Activated CD4-positive, alpha-beta T cell treated with anti-CD3 and anti-CD28 coated beads for 36 hours (primary cell): ENCODE measurements at regions not wholly inside any gene's neighbourhood (a gene's known extent, or its start where the extent isn't known, plus 50 kb on each side); places are given as distances from the start of the nearest gene placed in this dataset.
A peak's percentile ranks its signal among the peaks of the same experiment; 100 is the strongest.

Experiments used
- ATAC-seq: fragments of 200-7000 bp; cut with Tn5 transposase; one replicate; pipeline ENCODE4 v1.10.0; 2021; ENCODE audit warnings: mild to moderate bottlenecking, moderate library complexity
- CTCF ChIA-PET: fragments of 350-600 bp; sonication (Branson Sonifier 250); formaldehyde crosslinking; loops from one replicate; lab custom pipeline; 2021; ENCODE audit warnings: antibody characterized with exemption; lab: Charles Lee
- POLR2A ChIA-PET: fragments of 350-600 bp; sonication (Branson Sonifier 250); formaldehyde crosslinking; loops from one replicate; lab custom pipeline; 2021; ENCODE audit warnings: antibody characterized with exemption, inconsistent platforms; lab: Charles Lee
- DNase-seq: peaks from one replicate; pipeline ENCODE4 v3.0.0-alpha.2; 2020
- H3K27ac Mint-ChIP-seq: one replicate; pipeline ENCODE4 v1.8.0; 2021; ENCODE audit warnings: mixed read lengths
- H3K27me3 Mint-ChIP-seq: one replicate; pipeline ENCODE4 v1.8.0; 2021; ENCODE audit warnings: mixed read lengths
- H3K36me3 Mint-ChIP-seq: one replicate; pipeline ENCODE4 v1.8.0; 2021; ENCODE audit warnings: low read depth, mixed read lengths
- H3K4me1 Mint-ChIP-seq: one replicate; pipeline ENCODE4 v1.8.0; 2021; ENCODE audit warnings: mixed read lengths
- H3K4me3 Mint-ChIP-seq: one replicate; pipeline ENCODE4 v1.8.0; 2021; ENCODE audit warnings: mild to moderate bottlenecking, moderate library complexity, mixed read lengths
- H3K9me3 Mint-ChIP-seq: one replicate; pipeline ENCODE4 v1.8.0; 2021; ENCODE audit warnings: low read depth, mixed read lengths
- intact Hi-C, 2 experiments: fragments of 100-400 bp; cut with DNase I in 1 of 2; cut with micrococcal nuclease in 1 of 2; formaldehyde crosslinking; loops; one replicate each; pipeline versions ENCODE4 v1.14.2 to v1.15.1; 2022 to 2024; cut with DNase I, micrococcal nuclease

- POLR2A ChIA-PET = no interaction called here
Observed at GRCh38 chr10:4109469-4109868, 324.5 kb upstream of the KLF6 start.

GRCh38 chr10:4108693-4109092 lies 323.7 kb upstream of the KLF6 start:
- POLR2A ChIA-PET = no interaction called here
- H3K9me3 Mint-ChIP-seq = peaks cover 1% of the 10 kb centered on the region
- CTCF ChIA-PET = interaction anchor here (0.8 kb wide), 1 partner anchor 220 kb away, joined by 3 read pairs; no protein-coding TSS in a partner anchor
- H3K4me1 Mint-ChIP-seq = no peaks in the 10 kb centered on the region
- no peak for ATAC-seq
- no peaks in the 10 kb centered on the region for H3K36me3 Mint-ChIP-seq
- intact Hi-C loops = no loop called here
- H3K4me3 Mint-ChIP-seq = no peak overlapping the region
- H3K27me3 Mint-ChIP-seq = peaks cover 4% of the 10 kb centered on the region
- no peak for DNase-seq
- no peak overlapping the region for H3K27ac Mint-ChIP-seq

More at GRCh38 chr10:4109469-4109868, 324.5 kb upstream of the KLF6 start:
- Mint-ChIP-seq H3K4me3 (no peak overlapping the region), H3K27me3 (peaks cover 4% of the 10 kb centered on the region), H3K27ac (no peak overlapping the region), H3K36me3 (no peaks in the 10 kb centered on the region), H3K9me3 (peaks cover 1% of the 10 kb centered on the region), H3K4me1 (no peaks in the 10 kb centered on the region)
- DNase-seq (no peak), ATAC-seq (no peak)
- CTCF ChIA-PET = interaction anchor here (0.7 to 1.1 kb wide), 3 partner anchors 14 to 21 kb away, joined by 3 read pairs; no protein-coding TSS in a partner anchor
- intact Hi-C loops = no loop called here

GRCh38 chr10:4107285-4107851 lies 322.4 kb upstream of the KLF6 start:
- DNase-seq (no peak), ATAC-seq (no peak)
- ChIA-PET CTCF (no interaction called here), POLR2A (no interaction called here)
- Mint-ChIP-seq H3K9me3 (peaks cover 1% of the 10 kb centered on the region), H3K36me3 (no peaks in the 10 kb centered on the region), H3K4me1 (peaks cover 8% of the 10 kb centered on the region), H3K27me3 (peaks cover 2% of the 10 kb centered on the region), H3K4me3 (no peak overlapping the region), H3K27ac (no peak overlapping the region)
- intact Hi-C loops = no loop called here

GRCh38 chr10:4103603-4104002 lies 318.6 kb upstream of the KLF6 start:
- H3K36me3 Mint-ChIP-seq = no peaks in the 10 kb centered on the region
- no peak overlapping the region for H3K4me3 Mint-ChIP-seq
- no peak for ATAC-seq
- POLR2A ChIA-PET = no interaction called here
- intact Hi-C loops = no loop called here
- H3K27ac Mint-ChIP-seq = peak overlapping the region; percentile 16
- CTCF ChIA-PET = interaction anchor here (0.8 kb wide), 1 partner anchor 10 kb away, joined by 3 read pairs; no protein-coding TSS in a partner anchor
- H3K4me1 Mint-ChIP-seq = peaks cover 10% of the 10 kb centered on the region
- DNase-seq = no peak
- peaks cover 1% of the 10 kb centered on the region for H3K9me3 Mint-ChIP-seq
- H3K27me3 Mint-ChIP-seq = peaks cover 2% of the 10 kb centered on the region

- Mint-ChIP-seq H3K27me3 (peaks cover 1% of the 10 kb centered on the region), H3K36me3 (no peaks in the 10 kb centered on the region), H3K27ac (no peak overlapping the region), H3K4me1 (peaks cover 10% of the 10 kb centered on the region), H3K4me3 (no peak overlapping the region), H3K9me3 (peaks cover 1% of the 10 kb centered on the region)
- ATAC-seq (no peak), DNase-seq (no peak)
- ChIA-PET CTCF (interaction anchor here (0.6 kb wide), 1 partner anchor 9 kb away, joined by 4 read pairs; no protein-coding TSS in a partner anchor), POLR2A (no interaction called here)
- intact Hi-C loops = no loop called here
Observed at GRCh38 chr10:4102802-4103344, 317.9 kb upstream of the KLF6 start.

- H3K4me3 Mint-ChIP-seq = no peak overlapping the region
- CTCF ChIA-PET = interaction anchor here (0.6 kb wide), 1 partner anchor 9 kb away, joined by 4 read pairs; no protein-coding TSS in a partner anchor
- no peaks in the 10 kb centered on the region for H3K27me3 Mint-ChIP-seq
- ATAC-seq = no peak
- H3K9me3 Mint-ChIP-seq = peaks cover 1% of the 10 kb centered on the region
- peaks cover 10% of the 10 kb centered on the region for H3K4me1 Mint-ChIP-seq
- intact Hi-C loops = no loop called here
- no peak for DNase-seq
- H3K36me3 Mint-ChIP-seq = no peaks in the 10 kb centered on the region
- H3K27ac Mint-ChIP-seq = no peak overlapping the region
- POLR2A ChIA-PET = no interaction called here
Observed at GRCh38 chr10:4101918-4102654, 317.1 kb upstream of the KLF6 start.

- Mint-ChIP-seq H3K27me3 (no peaks in the 10 kb centered on the region), H3K27ac (no peak overlapping the region), H3K4me1 (peaks cover 10% of the 10 kb centered on the region), H3K36me3 (no peaks in the 10 kb centered on the region), H3K9me3 (peaks cover 1% of the 10 kb centered on the region), H3K4me3 (no peak overlapping the region)
- DNase-seq (no peak), ATAC-seq (no peak)
- intact Hi-C loops = no loop called here
- POLR2A ChIA-PET = no interaction called here
- CTCF ChIA-PET = interaction anchor here (0.7 kb wide), 1 partner anchor 242 kb away, joined by 3 read pairs; no protein-coding TSS in a partner anchor
Observed at GRCh38 chr10:4100380-4100779, 315.4 kb upstream of the KLF6 start.

GRCh38 chr10:4099202-4099601 lies 314.2 kb upstream of the KLF6 start:
- Mint-ChIP-seq H3K9me3 (no peaks in the 10 kb centered on the region), H3K27ac (no peak overlapping the region), H3K4me3 (no peak overlapping the region), H3K36me3 (no peaks in the 10 kb centered on the region), H3K4me1 (peaks cover 10% of the 10 kb centered on the region), H3K27me3 (no peaks in the 10 kb centered on the region)
- DNase-seq (no peak), ATAC-seq (no peak)
- ChIA-PET POLR2A (no interaction called here), CTCF (no interaction called here)
- intact Hi-C loops = no loop called here

- Mint-ChIP-seq H3K4me3 (no peak overlapping the region), H3K27ac (no peak overlapping the region), H3K9me3 (no peaks in the 10 kb centered on the region), H3K36me3 (no peaks in the 10 kb centered on the region), H3K27me3 (no peaks in the 10 kb centered on the region), H3K4me1 (no peaks in the 10 kb centered on the region)
- ATAC-seq (no peak), DNase-seq (no peak)
- intact Hi-C loops = no loop called here
- ChIA-PET CTCF (interaction anchor here (1.2 kb wide), 1 partner anchor 14 kb away, joined by 3 read pairs; no protein-coding TSS in a partner anchor), POLR2A (no interaction called here)
Observed at GRCh38 chr10:4095166-4095917, 310.3 kb upstream of the KLF6 start.

GRCh38 chr10:4094751-4095150 lies 309.7 kb upstream of the KLF6 start:
- ATAC-seq = no peak
- no peak overlapping the region for H3K27ac Mint-ChIP-seq
- intact Hi-C loops = no loop called here
- POLR2A ChIA-PET = interaction anchor here (0.7 kb wide), 1 partner anchor 12 kb away, joined by 3 read pairs; no protein-coding TSS in a partner anchor
- CTCF ChIA-PET = interaction anchor here (1.3 to 1.5 kb wide), 2 partner anchors 9 to 12 kb away, joined by 3 read pairs; no protein-coding TSS in a partner anchor
- no peak overlapping the region for H3K4me3 Mint-ChIP-seq
- H3K4me1 Mint-ChIP-seq = no peaks in the 10 kb centered on the region
- H3K27me3 Mint-ChIP-seq = no peaks in the 10 kb centered on the region
- H3K9me3 Mint-ChIP-seq = no peaks in the 10 kb centered on the region
- no peaks in the 10 kb centered on the region for H3K36me3 Mint-ChIP-seq
- no peak for DNase-seq

- DNase-seq (no peak), ATAC-seq (no peak)
- H3K4me3 Mint-ChIP-seq = no peak overlapping the region
- no peak overlapping the region for H3K27ac Mint-ChIP-seq
- H3K4me1 Mint-ChIP-seq = no peaks in the 10 kb centered on the region
- no peaks in the 10 kb centered on the region for H3K9me3 Mint-ChIP-seq
- ChIA-PET POLR2A (no interaction called here), CTCF (interaction anchor here (0.7 to 1.5 kb wide), 3 partner anchors 9 to 11 kb away, joined by 3 to 4 read pairs (median 3); no protein-coding TSS in a partner anchor)
- H3K27me3 Mint-ChIP-seq = no peaks in the 10 kb centered on the region
- H3K36me3 Mint-ChIP-seq = no peaks in the 10 kb centered on the region
- intact Hi-C loops = no loop called here
Observed at GRCh38 chr10:4093438-4093837, 308.4 kb upstream of the KLF6 start.
